Loucy (cell line): ENCODE measurements at regions not wholly inside any gene's neighbourhood (a gene's known extent, or its start where the extent isn't known, plus 50 kb on each side); places are given as distances from the start of the nearest gene placed in this dataset.

Source experiments
- H2AFZ ChIP-seq: fragments of 200-600 bp; sonication (generic); 2 replicates; pipeline ENCODE4 v1.6.0; 2016; ENCODE audit warnings: antibody characterized with exemption, mild to moderate bottlenecking, low read length, moderate library complexity
- H3F3A ChIP-seq: fragments of 200-600 bp; 2 replicates; pipeline ENCODE4 v1.6.0; 2016; ENCODE audit warnings: antibody characterized with exemption, low read depth, mild to moderate bottlenecking
- H3K27me3 ChIP-seq: fragments of 200-600 bp; sonication (generic); 2 replicates; pipeline ENCODE4 v1.6.1; 2014; ENCODE audit warnings: low read length, mild to moderate bottlenecking; ENCODE audit not compliant: insufficient read depth, poor library complexity, severe bottlenecking
- H3K36me3 ChIP-seq: fragments of 200-600 bp; sonication (generic); 2 replicates; pipeline ENCODE4 v1.6.1; 2016; ENCODE audit warnings: low read length; ENCODE audit not compliant: insufficient read depth
- H3K4me1 ChIP-seq: fragments of 200-600 bp; sonication (generic); 2 replicates; pipeline ENCODE4 v1.5.1; 2014; ENCODE audit warnings: low read length, mild to moderate bottlenecking; ENCODE audit not compliant: insufficient read depth, poor library complexity, severe bottlenecking
- H3K4me2 ChIP-seq: fragments of 200-600 bp; sonication (generic); 2 replicates; pipeline ENCODE4 v1.6.0; 2014; ENCODE audit warnings: antibody characterized with exemption, low read length, low read depth, mild to moderate bottlenecking; ENCODE audit not compliant: poor library complexity, severe bottlenecking
- H3K4me3 ChIP-seq: fragments of 200-600 bp; sonication (generic); 2 replicates; pipeline ENCODE4 v1.5.1; 2014; ENCODE audit warnings: low read length, mild to moderate bottlenecking, mixed read lengths; ENCODE audit not compliant: poor library complexity, severe bottlenecking
- H3K79me2 ChIP-seq: fragments of 200-600 bp; sonication (generic); 2 replicates; pipeline ENCODE4 v1.6.1; 2014; ENCODE audit warnings: low read length; ENCODE audit not compliant: insufficient read depth
- H3K9ac ChIP-seq: fragments of 200-600 bp; sonication (generic); 2 replicates; pipeline ENCODE4 v1.6.0; 2014; ENCODE audit warnings: mild to moderate bottlenecking, low read depth, low read length, moderate library complexity; ENCODE audit not compliant: poor library complexity, severe bottlenecking
- H3K9me2 ChIP-seq: fragments of 200-600 bp; sonication (generic); replicated peaks from 2 replicates; pipeline ENCODE4 v1.6.1; 2016; ENCODE audit warnings: low read depth, low read length, mixed read lengths
- H3K9me3 ChIP-seq: fragments of 200-600 bp; sonication (generic); 2 replicates; pipeline ENCODE4 v1.6.1; 2014; ENCODE audit warnings: mild to moderate bottlenecking, antibody characterized with exemption, low read length, low read depth; ENCODE audit not compliant: insufficient read depth
- H4K20me1 ChIP-seq: fragments of 200-600 bp; sonication (generic); 2 replicates; pipeline ENCODE4 v1.6.0; 2014; ENCODE audit warnings: antibody characterized with exemption, low read length, mild to moderate bottlenecking; ENCODE audit not compliant: insufficient read depth, poor library complexity, severe bottlenecking
- CTCF ChIP-seq: fragments of 200-600 bp; sonication (generic); conservative IDR thresholded peaks from 2 replicates; pipeline ENCODE4 v1.5.1; 2014; ENCODE audit warnings: mild to moderate bottlenecking, antibody characterized with exemption, low read length
- EZH2phosphoT487 ChIP-seq: fragments of 200-600 bp; IDR thresholded peaks from 2 replicates; pipeline ENCODE4 v1.6.1; 2018; ENCODE audit warnings: antibody characterized with exemption, mild to moderate bottlenecking, moderate library complexity, borderline replicate concordance

GRCh38 chr5:167745868-167746267, 545.6 kb upstream of the WWC1 start:
- Histone ChIP-seq H3K4me3 (no peak overlapping the region), H3K79me2 (no peaks in the 10 kb centered on the region), H2AFZ (no peak overlapping the region), H3K4me1 (no peaks in the 10 kb centered on the region), H3K9ac (no peak overlapping the region), H3K27me3 (no peaks in the 10 kb centered on the region), H3K9me3 (no peaks in the 10 kb centered on the region), H3K4me2 (no peak overlapping the region), H3F3A (no peaks in the 10 kb centered on the region), H3K9me2 (no peaks in the 10 kb centered on the region), H4K20me1 (no peaks in the 10 kb centered on the region), H3K36me3 (no peaks in the 10 kb centered on the region)
- TF ChIP-seq CTCF (no peak), EZH2phosphoT487 (no peak)

GRCh38 chr5:167750586-167750985, 540.9 kb upstream of the WWC1 start:
- Histone ChIP-seq H3K79me2 (no peaks in the 10 kb centered on the region), H3K9ac (no peak overlapping the region), H3K9me2 (no peaks in the 10 kb centered on the region), H3K9me3 (no peaks in the 10 kb centered on the region), H3F3A (no peaks in the 10 kb centered on the region), H3K4me2 (no peak overlapping the region), H3K4me1 (no peaks in the 10 kb centered on the region), H3K36me3 (no peaks in the 10 kb centered on the region), H4K20me1 (no peaks in the 10 kb centered on the region), H2AFZ (no peak overlapping the region), H3K4me3 (no peak overlapping the region), H3K27me3 (no peaks in the 10 kb centered on the region)
- TF ChIP-seq CTCF (no peak), EZH2phosphoT487 (no peak)

DNA sequence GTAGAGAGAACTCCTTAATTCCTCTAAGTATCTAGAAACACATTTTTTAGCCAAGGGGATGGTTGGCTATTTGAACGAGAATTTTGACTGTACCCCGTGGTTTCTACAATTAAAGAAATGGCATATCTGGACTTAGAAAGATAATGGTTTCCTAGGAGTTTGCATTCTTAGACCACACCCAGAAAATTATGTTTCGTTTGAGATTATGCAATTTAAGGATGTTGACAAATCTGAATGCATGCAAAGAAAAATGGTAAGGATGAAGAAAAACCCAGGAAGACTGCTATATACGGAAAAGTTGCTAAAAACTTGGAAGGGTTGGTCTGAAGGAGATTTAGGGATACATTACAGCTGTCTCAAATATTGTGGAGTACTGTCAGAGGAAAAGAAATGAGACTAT, 538.5 kb upstream of the WWC1 start:
- Histone ChIP-seq H3K36me3 (no peaks in the 10 kb centered on the region), H3K4me3 (no peak overlapping the region), H4K20me1 (no peaks in the 10 kb centered on the region)

More for the DNA sequence above, 538.5 kb upstream of the WWC1 start:
- no peaks in the 10 kb centered on the region for H3K9me3 ChIP-seq
- H2AFZ ChIP-seq: no peak overlapping the region
- H3K4me2 ChIP-seq: no peak overlapping the region
- no peaks in the 10 kb centered on the region for H3F3A ChIP-seq
- H3K79me2 ChIP-seq: no peaks in the 10 kb centered on the region
- H3K4me1 ChIP-seq: no peaks in the 10 kb centered on the region
- no peaks in the 10 kb centered on the region for H3K27me3 ChIP-seq
- TF ChIP-seq EZH2phosphoT487 (no peak), CTCF (no peak)
- no peak overlapping the region for H3K9ac ChIP-seq
- no peaks in the 10 kb centered on the region for H3K9me2 ChIP-seq
